NCI-H774 (cell line): ENCODE measurements at regions not wholly inside any gene's neighbourhood (a gene's known extent, or its start where the extent isn't known, plus 50 kb on each side); places are given as distances from the start of the nearest gene placed in this dataset.
"Not testable (repeated sequence)": the region's sequence is repeated elsewhere in the genome, so short reads cannot be mapped to it uniquely, and the experiment has no call there.

Source experiments
- DNase-seq: peaks from one replicate; lab custom pipeline; 2025; lab: John Stamatoyannopoulos, UW

- DNase-seq = no peak
Measured at GRCh38 chr20:60759651-60760050, 492.4 kb upstream of the CDH4 start.

- DNase-seq = no peak
Measured at GRCh38 chr20:60760256-60761000, 491.6 kb upstream of the CDH4 start.

GRCh38 chr20:60761056-60761455 is 491.0 kb upstream of the CDH4 start:
- DNase-seq = no peak

- DNase-seq = no peak
Measured at GRCh38 chr20:60762386-60762785, 489.7 kb upstream of the CDH4 start.

- no peak for DNase-seq
Measured at GRCh38 chr20:60764328-60764727, 487.7 kb upstream of the CDH4 start.

GRCh38 chr20:60764771-60765170 is 487.3 kb upstream of the CDH4 start:
- no peak for DNase-seq

- DNase-seq = no peak
Measured at GRCh38 chr20:60765821-60766403, 486.1 kb upstream of the CDH4 start.

GRCh38 chr20:60768216-60768615 is 483.8 kb upstream of the CDH4 start:
- no peak for DNase-seq

- no peak for DNase-seq
Measured at GRCh38 chr20:60780388-60781025, 471.6 kb upstream of the CDH4 start.

GRCh38 chr20:60782959-60783625 is 469.0 kb upstream of the CDH4 start:
- DNase-seq = no peak

GRCh38 chr20:60785301-60785700 is 466.8 kb upstream of the CDH4 start:
- no peak for DNase-seq

GRCh38 chr20:60785785-60786184 is 466.3 kb upstream of the CDH4 start:
- DNase-seq = no peak

- no peak for DNase-seq
Measured at GRCh38 chr20:60786686-60787217, 465.3 kb upstream of the CDH4 start.

- no peak for DNase-seq
Measured at GRCh38 chr20:60787276-60787675, 464.8 kb upstream of the CDH4 start.

GRCh38 chr20:60788070-60788469 is 464.0 kb upstream of the CDH4 start:
- no peak for DNase-seq

- no peak for DNase-seq
Measured at GRCh38 chr20:60789399-60789798, 462.7 kb upstream of the CDH4 start.

GRCh38 chr20:60790339-60790738 is 461.7 kb upstream of the CDH4 start:
- DNase-seq = not testable (repeated sequence)

- DNase-seq = no peak
Measured at GRCh38 chr20:60791823-60792222, 460.2 kb upstream of the CDH4 start.

- no peak for DNase-seq
Measured at GRCh38 chr20:60792941-60793340, 459.1 kb upstream of the CDH4 start.

- DNase-seq = no peak
Measured at GRCh38 chr20:60794674-60795073, 457.4 kb upstream of the CDH4 start.

GRCh38 chr20:60795651-60796050 is 456.4 kb upstream of the CDH4 start:
- no peak for DNase-seq

GRCh38 chr20:60800185-60800584 is 451.9 kb upstream of the CDH4 start:
- DNase-seq = no peak

GRCh38 chr20:60802676-60803075 is 449.4 kb upstream of the CDH4 start:
- no peak for DNase-seq
